ENCODE measurements at regions not wholly inside any gene's neighbourhood (a gene's known extent, or its start where the extent isn't known, plus 50 kb on each side); places are given as distances from the start of the nearest gene placed in this dataset.

GRCh38 chr1:101185421-101185820 is 51.4 kb upstream of the S1PR1 start:
- Histone ChIP-seq H3K27me3 (ENCODE audit: insufficient read depth, low read length, poor library complexity, severe bottlenecking) (no peaks in the 10 kb centered on the region), H3K9ac (ENCODE audit: low read depth, low read length, poor library complexity, severe bottlenecking) (no peak overlapping the region), H3K9me3 (ENCODE audit: insufficient read depth, low read depth, low read length) (no peaks in the 10 kb centered on the region), H3F3A (ENCODE audit: low read depth) (peaks cover 3% of the 10 kb centered on the region; the same call in 1 of the 2 replicates), H3K4me2 (ENCODE audit: low read depth, low read length, poor library complexity, severe bottlenecking) (no peak overlapping the region), H3K4me1 (ENCODE audit: insufficient read depth, low read length, poor library complexity, severe bottlenecking) (no peaks in the 10 kb centered on the region), H3K9me2 (replicated peaks; ENCODE audit: low read depth, low read length) (no peaks in the 10 kb centered on the region), H3K79me2 (ENCODE audit: insufficient read depth, low read length) (no peaks in the 10 kb centered on the region), H3K4me3 (ENCODE audit: low read length, poor library complexity, severe bottlenecking) (no peak overlapping the region), H2AFZ (ENCODE audit: low read length) (no peak overlapping the region), H3K36me3 (ENCODE audit: insufficient read depth, low read length) (no peaks in the 10 kb centered on the region), H4K20me1 (ENCODE audit: insufficient read depth, low read length, poor library complexity, severe bottlenecking) (no peaks in the 10 kb centered on the region)
- TF ChIP-seq EZH2phosphoT487 (IDR thresholded peaks at IDR 0.05; ENCODE audit: borderline replicate concordance), result no peak
- no peak for TF ChIP-seq CTCF (conservative IDR thresholded peaks at IDR 0.05; ENCODE audit: low read length)

DNA sequence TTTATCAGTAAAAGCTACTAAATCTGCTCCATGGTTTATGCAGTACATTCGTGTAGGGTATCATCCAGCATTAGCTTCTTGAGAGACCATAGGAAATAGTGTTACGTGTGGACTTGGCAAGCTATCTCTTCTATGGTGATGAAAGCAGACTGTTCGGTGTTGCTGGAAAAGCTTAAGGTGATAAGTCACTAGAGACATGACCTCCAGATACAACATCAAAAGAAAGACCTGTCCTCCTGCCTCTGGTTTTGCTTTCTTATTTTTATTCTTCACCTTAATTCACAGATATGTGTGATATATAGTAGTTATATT is 53.5 kb upstream of the S1PR1 start:
- TF ChIP-seq CTCF (conservative IDR thresholded peaks at IDR 0.05; ENCODE audit: low read length), result no peak
- no peak for TF ChIP-seq EZH2phosphoT487 (IDR thresholded peaks at IDR 0.05; ENCODE audit: borderline replicate concordance)
- Histone ChIP-seq H3F3A (ENCODE audit: low read depth) (peaks cover 11% of the 10 kb centered on the region; the same call in 1 of the 2 replicates), H3K9ac (ENCODE audit: low read depth, low read length, poor library complexity, severe bottlenecking) (no peak overlapping the region), H3K36me3 (ENCODE audit: insufficient read depth, low read length) (no peaks in the 10 kb centered on the region), H3K9me2 (replicated peaks; ENCODE audit: low read depth, low read length) (no peaks in the 10 kb centered on the region), H3K27me3 (ENCODE audit: insufficient read depth, low read length, poor library complexity, severe bottlenecking) (no peaks in the 10 kb centered on the region), H3K4me1 (ENCODE audit: insufficient read depth, low read length, poor library complexity, severe bottlenecking) (peaks cover 17% of the 10 kb centered on the region), H3K4me3 (ENCODE audit: low read length, poor library complexity, severe bottlenecking) (no peak overlapping the region), H3K9me3 (ENCODE audit: insufficient read depth, low read depth, low read length) (no peaks in the 10 kb centered on the region), H3K4me2 (ENCODE audit: low read depth, low read length, poor library complexity, severe bottlenecking) (no peak overlapping the region), H3K79me2 (ENCODE audit: insufficient read depth, low read length) (no peaks in the 10 kb centered on the region), H2AFZ (ENCODE audit: low read length) (no peak overlapping the region), H4K20me1 (ENCODE audit: insufficient read depth, low read length, poor library complexity, severe bottlenecking) (no peaks in the 10 kb centered on the region)

DNA sequence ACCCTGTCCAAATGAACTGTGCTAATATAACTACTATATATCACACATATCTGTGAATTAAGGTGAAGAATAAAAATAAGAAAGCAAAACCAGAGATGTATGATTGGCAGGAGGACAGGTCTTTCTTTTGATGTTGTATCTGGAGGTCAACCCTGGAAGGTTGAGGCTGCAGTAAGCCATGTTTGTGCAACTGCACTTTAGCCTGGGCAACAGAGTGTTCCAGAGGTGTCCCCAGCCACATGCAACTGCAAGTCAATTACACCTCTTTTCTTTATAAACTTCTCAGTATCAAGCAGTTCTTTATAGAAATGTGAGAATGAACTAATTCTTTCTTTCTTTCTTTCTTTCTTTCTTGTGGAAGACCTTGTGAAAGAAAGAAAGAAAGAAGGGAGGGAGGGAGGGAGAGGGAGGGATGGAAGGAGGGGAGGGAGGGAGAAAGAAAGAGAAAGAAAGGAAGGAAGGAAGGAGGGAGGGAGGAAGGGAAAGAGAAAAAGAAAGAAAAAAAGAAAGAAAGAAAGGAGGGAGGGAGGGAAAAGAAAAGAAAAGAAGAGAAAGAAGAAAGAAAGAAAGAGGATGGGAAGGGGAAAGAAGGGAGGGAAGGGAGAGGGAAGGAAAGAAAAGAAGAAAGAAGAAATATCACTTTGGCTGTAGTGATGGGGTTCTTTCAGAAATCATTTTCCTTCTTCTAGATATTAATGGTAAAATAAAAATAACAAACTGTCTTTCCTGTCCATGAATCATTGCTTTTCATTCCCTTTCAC is 54.0 kb upstream of the S1PR1 start:
- H3K27me3 ChIP-seq (ENCODE audit: insufficient read depth, low read length, poor library complexity, severe bottlenecking), result no peaks in the 10 kb centered on the region
- peaks cover 18% of the 10 kb centered on the region for H3K4me1 ChIP-seq (ENCODE audit: insufficient read depth, low read length, poor library complexity, severe bottlenecking)
- TF ChIP-seq EZH2phosphoT487 (IDR thresholded peaks at IDR 0.05; ENCODE audit: borderline replicate concordance) (no peak), CTCF (conservative IDR thresholded peaks at IDR 0.05; ENCODE audit: low read length) (no peak)
- H3F3A ChIP-seq (ENCODE audit: low read depth), result peaks cover 11% of the 10 kb centered on the region; the same call in 1 of the 2 replicates
- no peak overlapping the region for H3K9ac ChIP-seq (ENCODE audit: low read depth, low read length, poor library complexity, severe bottlenecking)
- no peak overlapping the region for H2AFZ ChIP-seq (ENCODE audit: low read length)
- H3K9me3 ChIP-seq (ENCODE audit: insufficient read depth, low read depth, low read length), result no peaks in the 10 kb centered on the region
- H3K4me3 ChIP-seq (ENCODE audit: low read length, poor library complexity, severe bottlenecking), result no peak overlapping the region
- H3K36me3 ChIP-seq (ENCODE audit: insufficient read depth, low read length), result no peaks in the 10 kb centered on the region
- no peaks in the 10 kb centered on the region for H3K79me2 ChIP-seq (ENCODE audit: insufficient read depth, low read length)
- H3K4me2 ChIP-seq (ENCODE audit: low read depth, low read length, poor library complexity, severe bottlenecking), result no peak overlapping the region
- H4K20me1 ChIP-seq (ENCODE audit: insufficient read depth, low read length, poor library complexity, severe bottlenecking), result no peaks in the 10 kb centered on the region
- no peaks in the 10 kb centered on the region for H3K9me2 ChIP-seq (replicated peaks; ENCODE audit: low read depth, low read length)
